Neural cell (in vitro differentiated cells): ENCODE measurements at regions not wholly inside any gene's neighbourhood (a gene's known extent, or its start where the extent isn't known, plus 50 kb on each side); places are given as distances from the start of the nearest gene placed in this dataset.

Source experiments
- H2AFZ ChIP-seq: fragments of 200-600, 300-800 bp; sonication (generic), shearing (Covaris generic); 2 replicates; pipeline ENCODE4 v1.6.0; 2014; ENCODE audit warnings: low read depth, mild to moderate bottlenecking, antibody characterized with exemption, low read length, moderate library complexity
- H3F3A ChIP-seq: fragments of 200-600 bp; shearing (Covaris generic); 2 replicates; pipeline ENCODE4 v1.6.1; 2016; ENCODE audit warnings: mild to moderate bottlenecking, moderate library complexity, mixed read lengths, antibody characterized with exemption, low read length; ENCODE audit not compliant: insufficient read depth, poor library complexity, severe bottlenecking
- H3K27ac ChIP-seq: fragments of 200-600, 300-800 bp; sonication (generic), shearing (Covaris generic); 2 replicates; pipeline ENCODE4 v1.5.1; 2014; ENCODE audit warnings: mild to moderate bottlenecking, low read length, moderate library complexity
- H3K27me3 ChIP-seq: fragments of 300-800, 200-600 bp; sonication (generic), shearing (Covaris generic); 2 replicates; pipeline ENCODE4 v1.6.0; 2014; ENCODE audit warnings: mild to moderate bottlenecking, low read depth, low read length, moderate library complexity; ENCODE audit not compliant: insufficient read depth
- H3K36me3 ChIP-seq: fragments of 300-800, 200-600 bp; sonication (generic), shearing (Covaris generic); 2 replicates; pipeline ENCODE4 v1.5.1; 2014; ENCODE audit warnings: mild to moderate bottlenecking, antibody characterized with exemption, low read length, moderate library complexity; ENCODE audit not compliant: insufficient read depth
- H3K4me2 ChIP-seq: fragments of 300-800, 200-600 bp; sonication (generic), shearing (Covaris generic); 2 replicates; pipeline ENCODE4 v1.6.0; 2014; ENCODE audit warnings: mild to moderate bottlenecking, low read length
- H3K4me3 ChIP-seq: fragments of 300-800, 200-600 bp; sonication (generic), shearing (Covaris generic); 2 replicates; pipeline ENCODE4 v1.5.1; 2014; ENCODE audit warnings: mild to moderate bottlenecking, low read length, moderate library complexity
- H3K79me2 ChIP-seq: fragments of 200-600 bp; shearing (Covaris generic); replicated peaks from 2 replicates; pipeline ENCODE4 v1.6.0; 2014; ENCODE audit warnings: mild to moderate bottlenecking, low read length, moderate library complexity; ENCODE audit not compliant: insufficient read depth
- H3K9ac ChIP-seq: fragments of 300-800, 200-600 bp; sonication (generic), shearing (Covaris generic); 2 replicates; pipeline ENCODE4 v1.6.1; 2016; ENCODE audit warnings: mild to moderate bottlenecking, low read length, mixed read lengths
- H3K9me2 ChIP-seq: fragments of 200-600 bp; shearing (Covaris generic); 2 replicates; pipeline ENCODE4 v1.6.1; 2016; ENCODE audit warnings: mild to moderate bottlenecking, low read length, mixed read lengths; ENCODE audit not compliant: insufficient read depth
- H3K9me3 ChIP-seq: fragments of 200-600, 300-800 bp; sonication (generic), shearing (Covaris generic); 2 replicates; pipeline ENCODE4 v1.6.1; 2016; ENCODE audit warnings: mild to moderate bottlenecking, mixed run types, low read length, moderate library complexity, mixed read lengths
- H4K20me1 ChIP-seq: fragments of 200-600 bp; shearing (Covaris generic); 2 replicates; pipeline ENCODE4 v1.6.1; 2016; ENCODE audit warnings: mild to moderate bottlenecking, mixed run types; ENCODE audit not compliant: insufficient read depth
- EP300 ChIP-seq: fragments of 450-650 bp; conservative IDR thresholded peaks from 2 replicates; pipeline ENCODE4 v1.6.1; 2014; ENCODE audit warnings: antibody characterized with exemption, mild to moderate bottlenecking, moderate library complexity; ENCODE audit not compliant: poor library complexity, severe bottlenecking
- EZH2 ChIP-seq: fragments of 200-600, 300-800 bp; shearing (Covaris generic), sonication (generic); IDR thresholded peaks from 2 replicates; pipeline ENCODE4 v1.6.1; 2014; ENCODE audit warnings: antibody characterized with exemption, low read length, borderline replicate concordance, mild to moderate bottlenecking; ENCODE audit not compliant: insufficient read depth, poor library complexity, severe bottlenecking
- MXI1 ChIP-seq: fragments of 450-650 bp; conservative IDR thresholded peaks from 2 replicates; pipeline ENCODE4 v1.6.1; 2014; ENCODE audit warnings: antibody characterized with exemption, mild to moderate bottlenecking; ENCODE audit not compliant: poor library complexity, severe bottlenecking
- POLR2AphosphoS5 ChIP-seq: IDR thresholded peaks from 2 replicates; pipeline ENCODE4 v1.6.1; 2012
- RAD21 ChIP-seq: fragments of 450-650 bp; conservative IDR thresholded peaks from 2 replicates; pipeline ENCODE4 v1.6.1; 2014; ENCODE audit warnings: antibody characterized with exemption, mild to moderate bottlenecking, moderate library complexity
- REST ChIP-seq: IDR thresholded peaks from 2 replicates; pipeline ENCODE4 v1.6.1; 2012; ENCODE audit warnings: borderline replicate concordance
- SMC3 ChIP-seq: fragments of 450-650 bp; conservative IDR thresholded peaks from 2 replicates; pipeline ENCODE4 v1.6.1; 2014; ENCODE audit warnings: antibody characterized with exemption, mild to moderate bottlenecking, moderate library complexity; ENCODE audit not compliant: poor library complexity
- TAF1 ChIP-seq: IDR thresholded peaks from 2 replicates; pipeline ENCODE4 v1.6.1; 2012; ENCODE audit warnings: low read depth
- TF ChIP-seq, protein P1 (sequence below): fragments of 450-650 bp; IDR thresholded peaks from 2 replicates; pipeline ENCODE4 v1.5.1; 2014; ENCODE audit warnings: antibody characterized with exemption, mild to moderate bottlenecking, moderate library complexity; ENCODE audit not compliant: poor library complexity, severe bottlenecking

GRCh38 chr9:78131969-78132700 is 100.5 kb upstream of the GNAQ start:
- H3K36me3 ChIP-seq, result no peaks in the 10 kb centered on the region
- H3K4me3 ChIP-seq, result no peak overlapping the region
- no peak overlapping the region for H3K9ac ChIP-seq
- H3K27me3 ChIP-seq, result no peaks in the 10 kb centered on the region
- no peak for TF ChIP-seq RAD21
- TF ChIP-seq SMC3, result no peak
- no peak for TF ChIP-seq MXI1
- TF ChIP-seq, protein P1, sequence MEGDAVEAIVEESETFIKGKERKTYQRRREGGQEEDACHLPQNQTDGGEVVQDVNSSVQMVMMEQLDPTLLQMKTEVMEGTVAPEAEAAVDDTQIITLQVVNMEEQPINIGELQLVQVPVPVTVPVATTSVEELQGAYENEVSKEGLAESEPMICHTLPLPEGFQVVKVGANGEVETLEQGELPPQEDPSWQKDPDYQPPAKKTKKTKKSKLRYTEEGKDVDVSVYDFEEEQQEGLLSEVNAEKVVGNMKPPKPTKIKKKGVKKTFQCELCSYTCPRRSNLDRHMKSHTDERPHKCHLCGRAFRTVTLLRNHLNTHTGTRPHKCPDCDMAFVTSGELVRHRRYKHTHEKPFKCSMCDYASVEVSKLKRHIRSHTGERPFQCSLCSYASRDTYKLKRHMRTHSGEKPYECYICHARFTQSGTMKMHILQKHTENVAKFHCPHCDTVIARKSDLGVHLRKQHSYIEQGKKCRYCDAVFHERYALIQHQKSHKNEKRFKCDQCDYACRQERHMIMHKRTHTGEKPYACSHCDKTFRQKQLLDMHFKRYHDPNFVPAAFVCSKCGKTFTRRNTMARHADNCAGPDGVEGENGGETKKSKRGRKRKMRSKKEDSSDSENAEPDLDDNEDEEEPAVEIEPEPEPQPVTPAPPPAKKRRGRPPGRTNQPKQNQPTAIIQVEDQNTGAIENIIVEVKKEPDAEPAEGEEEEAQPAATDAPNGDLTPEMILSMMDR, result no peak
- peak; percentile 60 for TF ChIP-seq EP300
- no peak overlapping the region for H3K27ac ChIP-seq
- no peaks in the 10 kb centered on the region for H3K9me3 ChIP-seq
- H3K79me2 ChIP-seq, result no peaks in the 10 kb centered on the region
- H3F3A ChIP-seq, result no peaks in the 10 kb centered on the region
- no peak overlapping the region for H2AFZ ChIP-seq
- H4K20me1 ChIP-seq, result no peaks in the 10 kb centered on the region
- H3K4me2 ChIP-seq, result no peak overlapping the region
- H3K9me2 ChIP-seq, result no peaks in the 10 kb centered on the region

GRCh38 chr9:78130853-78131252 is 99.2 kb upstream of the GNAQ start:
- Histone ChIP-seq H2AFZ (no peak overlapping the region), H3K4me2 (no peak overlapping the region), H3K36me3 (no peaks in the 10 kb centered on the region), H3K9ac (no peak overlapping the region), H3F3A (no peaks in the 10 kb centered on the region), H3K9me3 (no peaks in the 10 kb centered on the region), H3K9me2 (no peaks in the 10 kb centered on the region), H3K27ac (no peak overlapping the region), H3K79me2 (no peaks in the 10 kb centered on the region), H3K27me3 (no peaks in the 10 kb centered on the region), H3K4me3 (no peak overlapping the region), H4K20me1 (no peaks in the 10 kb centered on the region)
- no peak for TF ChIP-seq EZH2
- TF ChIP-seq, protein P1, result no peak
- no peak for TF ChIP-seq EP300
- TF ChIP-seq RAD21, result no peak
- no peak for TF ChIP-seq TAF1
- TF ChIP-seq SMC3, result no peak
- no peak for TF ChIP-seq MXI1
- TF ChIP-seq REST, result no peak
- no peak for TF ChIP-seq POLR2AphosphoS5
